ENCODE measurements at regions not wholly inside any gene's neighbourhood (a gene's known extent, or its start where the extent isn't known, plus 50 kb on each side); places are given as distances from the start of the nearest gene placed in this dataset.

DNA sequence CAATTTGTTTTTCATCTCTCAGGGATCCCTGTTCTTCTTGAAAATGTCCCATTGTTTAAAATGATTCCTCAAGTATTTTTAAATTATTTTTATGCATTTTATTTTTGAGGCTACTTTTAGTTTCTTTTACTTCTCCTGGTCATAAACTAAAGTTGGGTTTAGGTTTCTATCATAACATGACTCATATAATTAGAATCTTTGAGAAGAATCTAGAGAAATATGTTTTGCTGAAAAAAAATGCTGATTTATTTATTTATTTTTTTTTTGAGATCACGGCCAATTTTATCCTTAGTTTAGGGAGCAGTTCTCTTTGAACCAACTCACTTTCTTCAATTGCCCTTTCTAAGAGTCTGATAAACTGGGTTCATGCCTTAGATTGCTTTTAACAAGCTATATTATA, 1157.1 kb downstream of the BCL11B start:
- peaks cover 0 to 7% (median 0%) of the 10 kb centered on the region in 3 donors for H3K9me3 ChIP-seq
- no peaks in the 10 kb centered on the region for H3K36me3 ChIP-seq
- H3K4me3 ChIP-seq: no peak overlapping the region
- no peak for ATAC-seq
- H3K27ac ChIP-seq: no peak overlapping the region
- H3K27me3 ChIP-seq: no peaks in the 10 kb centered on the region
- 86 to 100% methylated on average over 1 of the region's 1 CpG for WGBS, 2 donors (ENCODE audit: low coverage in 1 of 2)
- no peaks in the 10 kb centered on the region for H3K4me1 ChIP-seq
- TF ChIP-seq POLR2AphosphoS5 (IDR thresholded peaks at IDR 0.05): no peak
- TF ChIP-seq POLR2A (IDR thresholded peaks at IDR 0.05): no peak
- TF ChIP-seq EP300 (IDR thresholded peaks at IDR 0.05): no peak
- TF ChIP-seq CTCF (IDR thresholded peaks at IDR 0.05): no peak

GRCh38 chr14:98118749-98119148, 1153.2 kb downstream of the BCL11B start:
- ATAC-seq: no peak
- Histone ChIP-seq H3K27me3 (no peaks in the 10 kb centered on the region), H3K9me3 (peaks cover 0 to 14% (median 0%) of the 10 kb centered on the region in 3 donors), H3K36me3 (no peaks in the 10 kb centered on the region), H3K27ac (no peak overlapping the region), H3K4me3 (no peak overlapping the region), H3K4me1 (no peaks in the 10 kb centered on the region)
- TF ChIP-seq CTCF (IDR thresholded peaks at IDR 0.05) (no peak), EP300 (IDR thresholded peaks at IDR 0.05) (no peak), POLR2A (IDR thresholded peaks at IDR 0.05) (no peak), POLR2AphosphoS5 (IDR thresholded peaks at IDR 0.05) (no peak)

- 66 to 94% methylated on average over 4 of the region's 4 CpGs for WGBS, 2 donors (ENCODE audit: low coverage in 1 of 2)
- TF ChIP-seq POLR2AphosphoS5 (IDR thresholded peaks at IDR 0.05): no peak
- no peaks in the 10 kb centered on the region for H3K27me3 ChIP-seq
- H3K4me1 ChIP-seq: no peaks in the 10 kb centered on the region
- ATAC-seq: no peak
- H3K36me3 ChIP-seq: no peaks in the 10 kb centered on the region
- H3K9me3 ChIP-seq: peaks cover 0 to 20% (median 0%) of the 10 kb centered on the region in 3 donors
- no peak overlapping the region for H3K4me3 ChIP-seq
- no peak overlapping the region for H3K27ac ChIP-seq
These were observed 1152.3 kb downstream of the BCL11B start for GRCh38 chr14:98119739-98120138.

- TF ChIP-seq POLR2A (IDR thresholded peaks at IDR 0.05) (no peak), CTCF (IDR thresholded peaks at IDR 0.05) (no peak), EP300 (IDR thresholded peaks at IDR 0.05) (no peak), POLR2AphosphoS5 (IDR thresholded peaks at IDR 0.05) (no peak)
- Histone ChIP-seq H3K36me3 (no peaks in the 10 kb centered on the region), H3K4me3 (no peak overlapping the region), H3K4me1 (no peaks in the 10 kb centered on the region), H3K9me3 (peaks cover 0 to 27% (median 0%) of the 10 kb centered on the region in 3 donors), H3K27ac (no peak overlapping the region), H3K27me3 (no peaks in the 10 kb centered on the region)
- ATAC-seq: no peak
- 83 to 92% methylated on average over 3 to 6 of the region's 6 CpGs for WGBS, 2 donors (ENCODE audit: low coverage in 1 of 2)
These were observed 1151.0 kb downstream of the BCL11B start for GRCh38 chr14:98120831-98121464.

DNA sequence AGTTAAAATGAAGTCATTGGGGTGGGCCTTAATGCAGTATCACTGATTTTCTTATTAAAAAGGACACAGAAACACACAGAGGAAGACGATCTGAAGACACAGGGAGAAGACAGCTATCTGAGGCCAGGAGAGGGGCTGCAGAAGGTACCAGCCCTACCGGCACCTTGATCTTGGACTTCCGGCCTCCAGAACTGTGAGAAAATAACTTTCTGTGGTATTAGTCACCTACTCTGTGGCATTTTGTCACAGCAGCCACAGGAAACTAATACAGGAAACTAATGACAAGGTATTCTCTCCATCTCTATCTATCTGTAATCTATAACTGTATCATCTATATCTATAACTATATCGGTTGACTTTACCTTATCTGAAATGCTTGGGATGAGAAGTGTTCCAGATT, 1149.5 kb downstream of the BCL11B start:
- WGBS, 2 donors (ENCODE audit: low coverage in 1 of 2): 74 to 77% methylated on average over 4 of the region's 4 CpGs
- ATAC-seq: no peak
- H3K36me3 ChIP-seq: no peaks in the 10 kb centered on the region
- H3K27me3 ChIP-seq: no peaks in the 10 kb centered on the region
- no peak overlapping the region for H3K4me3 ChIP-seq
- no peaks in the 10 kb centered on the region for H3K4me1 ChIP-seq
- H3K27ac ChIP-seq: no peak overlapping the region
- H3K9me3 ChIP-seq: peaks cover 0 to 27% (median 0%) of the 10 kb centered on the region in 3 donors
- no peak for TF ChIP-seq CTCF (IDR thresholded peaks at IDR 0.05)
- no peak for TF ChIP-seq POLR2A (IDR thresholded peaks at IDR 0.05)
- no peak for TF ChIP-seq EP300 (IDR thresholded peaks at IDR 0.05)
- no peak for TF ChIP-seq POLR2AphosphoS5 (IDR thresholded peaks at IDR 0.05)
